ENCODE measurements at regions not wholly inside any gene's neighbourhood (a gene's known extent, or its start where the extent isn't known, plus 50 kb on each side); places are given as distances from the start of the nearest gene placed in this dataset.
"Not testable (repeated sequence)": the region's sequence is repeated elsewhere in the genome, so short reads cannot be mapped to it uniquely, and the experiment has no call there.

DNA sequence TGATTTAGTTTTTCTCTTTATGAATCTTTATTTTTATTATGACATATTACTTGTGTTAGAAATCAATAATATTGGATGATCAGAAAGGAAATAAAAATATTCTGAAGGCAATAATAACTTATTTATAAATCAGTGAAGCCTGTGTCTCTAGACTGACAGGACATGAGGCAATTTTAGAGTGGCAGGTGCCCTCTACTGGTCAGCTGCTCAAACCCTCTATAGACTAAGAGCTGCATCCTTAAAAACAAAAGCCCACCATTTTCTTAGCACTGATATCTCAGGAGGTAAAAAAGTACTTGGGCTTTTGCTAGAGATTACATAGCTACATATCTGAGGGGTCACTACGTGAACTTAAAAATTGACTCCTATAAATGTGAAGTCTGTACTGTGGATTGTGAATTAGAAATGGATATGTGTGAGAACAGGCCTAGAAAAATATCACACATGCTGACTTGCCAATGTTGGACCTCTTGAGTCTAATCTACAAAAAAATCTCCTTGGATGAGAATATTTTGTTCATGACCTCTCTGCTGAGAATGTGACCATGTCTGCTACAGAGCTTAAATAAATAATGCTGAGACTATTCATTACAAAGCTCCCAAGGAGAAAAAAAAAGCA is 597.9 kb upstream of the ADAMTS5 start:
- no peak for DNase-seq (ENCODE audit: low read depth in 2 of 2, low spot score in 1 of 2)

DNA sequence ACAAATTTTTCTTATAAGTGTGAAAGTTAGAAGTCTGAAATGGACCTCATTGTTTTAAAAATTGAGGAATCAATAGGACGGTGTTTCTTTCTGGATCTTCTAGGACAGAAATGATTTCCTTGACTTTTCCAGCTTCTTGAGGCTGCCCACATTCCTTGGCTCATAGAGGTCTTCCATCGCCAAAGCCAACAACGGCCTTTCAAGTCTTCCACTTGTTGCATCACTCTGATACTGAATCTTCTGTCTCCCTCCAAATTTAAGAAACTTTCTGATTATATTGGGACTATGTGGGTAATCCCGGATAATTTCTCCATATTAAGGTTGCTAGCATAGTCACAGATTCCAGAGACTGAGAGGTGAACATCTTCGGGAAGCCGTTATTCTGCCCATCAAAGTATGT is 595.4 kb upstream of the ADAMTS5 start:
- no peak for DNase-seq (ENCODE audit: low read depth in 2 of 2, low spot score in 1 of 2)

DNA sequence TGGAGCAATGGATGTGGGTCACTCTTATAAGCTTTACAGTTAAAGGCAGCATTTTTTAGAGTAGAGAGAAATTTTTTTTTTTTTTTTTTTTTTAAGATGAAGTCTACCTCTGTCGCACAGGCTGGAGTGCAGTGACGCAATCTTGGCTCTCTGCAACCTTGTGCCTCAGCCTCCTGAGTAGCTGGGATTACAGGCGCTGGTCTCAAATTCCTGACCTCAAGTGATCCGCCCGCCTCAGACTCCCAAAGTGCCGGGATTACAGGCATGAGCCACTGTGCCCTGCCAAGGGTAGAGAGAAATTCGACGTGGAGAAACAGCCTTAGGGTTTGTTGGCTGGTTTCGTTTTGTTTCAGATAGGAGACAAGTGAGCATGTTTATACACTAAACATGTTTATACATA is 594.2 kb upstream of the ADAMTS5 start:
- no peak for DNase-seq (ENCODE audit: low read depth in 2 of 2, low spot score in 1 of 2)

DNA sequence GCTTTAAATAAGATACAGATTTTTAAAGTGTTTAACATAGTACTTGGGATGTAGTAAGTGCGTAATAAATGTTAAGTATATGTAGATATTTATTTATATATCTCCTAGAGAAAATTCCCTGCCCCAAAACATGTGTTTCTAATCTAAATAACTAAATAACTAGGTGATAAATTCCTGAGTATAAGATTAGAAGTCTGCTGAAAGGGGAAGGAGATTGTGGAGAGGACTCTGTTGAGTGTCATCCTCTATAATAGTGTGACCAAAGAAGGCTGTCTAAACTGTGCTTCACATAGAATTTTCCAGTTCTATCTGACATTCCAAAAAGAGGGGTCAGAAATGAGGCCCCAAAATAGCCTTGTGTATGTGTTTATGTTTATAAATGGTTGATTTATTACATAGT is 590.5 kb upstream of the ADAMTS5 start:
- no peak for DNase-seq (ENCODE audit: low read depth in 2 of 2, low spot score in 1 of 2)

DNA sequence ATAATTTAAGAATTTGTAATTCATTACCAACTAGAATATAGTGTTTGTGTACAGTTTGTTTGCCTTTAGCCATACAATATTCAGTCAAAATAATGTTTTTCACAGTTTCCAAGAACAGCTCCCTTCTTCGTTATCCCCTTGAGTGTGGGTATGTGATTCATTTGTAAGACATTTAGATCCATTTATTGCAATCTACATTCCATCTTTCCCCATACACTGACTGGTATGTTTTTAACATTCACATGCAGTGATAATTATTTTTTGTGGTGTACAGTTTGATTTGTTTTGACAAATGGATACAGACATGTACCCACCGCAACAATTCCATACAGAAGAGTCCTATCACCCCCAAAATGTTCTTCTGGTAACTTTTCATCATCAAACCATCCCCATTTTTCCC is 589.1 kb upstream of the ADAMTS5 start:
- no peak for DNase-seq (ENCODE audit: low read depth in 2 of 2, low spot score in 1 of 2)

DNA sequence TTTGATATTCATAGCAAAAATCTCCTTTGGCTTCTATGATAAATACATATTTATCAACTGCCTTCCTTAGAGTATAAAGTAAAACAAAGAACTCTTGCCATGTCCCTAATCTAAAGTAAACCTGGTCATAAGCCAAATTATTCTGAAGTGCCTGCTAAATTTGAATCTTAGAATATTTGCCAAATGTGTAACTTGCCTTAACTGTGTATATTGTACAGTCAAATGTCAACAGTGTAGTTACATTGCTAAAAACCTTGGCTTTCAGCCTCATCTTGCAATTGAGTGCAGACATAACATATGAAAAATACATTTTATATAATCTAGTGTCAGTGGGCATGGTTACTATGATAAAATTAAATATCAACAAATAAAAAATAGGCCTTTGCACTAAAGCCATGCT is 583.4 kb upstream of the ADAMTS5 start:
- no peak for DNase-seq (ENCODE audit: low read depth in 2 of 2, low spot score in 1 of 2)

DNA sequence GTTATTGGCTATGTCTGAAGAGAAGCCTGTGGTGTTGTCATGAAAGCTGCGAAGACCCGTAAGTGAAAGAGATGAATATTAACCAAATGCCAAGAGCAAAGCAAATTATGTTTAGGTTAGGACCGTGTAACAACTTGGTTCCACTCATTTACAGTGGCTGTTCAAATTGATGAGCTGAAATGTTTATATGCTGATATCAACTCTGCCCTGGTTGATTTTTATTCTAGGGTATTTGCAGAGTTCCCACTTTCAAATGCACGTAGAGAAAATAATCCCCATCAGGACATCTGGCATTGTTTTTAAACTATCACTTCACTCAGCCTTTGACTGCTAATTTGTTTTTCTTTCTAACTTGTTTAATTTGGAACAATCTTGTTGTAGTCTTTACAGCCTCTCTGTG is 581.6 kb upstream of the ADAMTS5 start:
- no peak for DNase-seq (ENCODE audit: low read depth in 2 of 2, low spot score in 1 of 2)

DNA sequence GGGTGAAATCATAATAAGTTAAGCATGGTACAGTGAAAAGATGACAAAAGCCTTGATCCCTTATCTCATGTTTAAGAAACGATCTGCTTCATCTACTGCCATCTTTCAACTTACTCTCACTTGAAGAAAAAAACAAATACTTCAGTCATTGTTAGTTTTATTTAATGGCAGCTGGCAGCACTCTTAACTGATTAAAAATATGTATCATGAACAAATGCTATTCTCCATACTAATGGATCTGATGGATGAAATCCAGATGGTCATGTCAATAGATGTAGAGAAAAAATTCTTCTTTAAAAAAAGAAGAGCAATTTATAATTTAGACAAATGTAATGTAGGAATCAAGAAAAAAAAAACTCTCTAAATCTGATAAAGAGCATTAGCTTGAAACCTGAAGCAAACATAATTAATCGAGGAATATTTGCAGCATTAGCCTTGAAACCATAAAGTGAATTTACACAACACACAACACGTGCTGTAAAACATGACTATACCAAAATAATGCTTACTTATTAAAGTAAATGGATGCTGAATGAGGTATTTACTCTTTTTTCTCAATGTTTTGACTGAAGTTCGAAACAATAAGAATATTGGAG is 579.0 kb upstream of the ADAMTS5 start:
- no peak for DNase-seq (ENCODE audit: low read depth in 2 of 2, low spot score in 1 of 2)

DNA sequence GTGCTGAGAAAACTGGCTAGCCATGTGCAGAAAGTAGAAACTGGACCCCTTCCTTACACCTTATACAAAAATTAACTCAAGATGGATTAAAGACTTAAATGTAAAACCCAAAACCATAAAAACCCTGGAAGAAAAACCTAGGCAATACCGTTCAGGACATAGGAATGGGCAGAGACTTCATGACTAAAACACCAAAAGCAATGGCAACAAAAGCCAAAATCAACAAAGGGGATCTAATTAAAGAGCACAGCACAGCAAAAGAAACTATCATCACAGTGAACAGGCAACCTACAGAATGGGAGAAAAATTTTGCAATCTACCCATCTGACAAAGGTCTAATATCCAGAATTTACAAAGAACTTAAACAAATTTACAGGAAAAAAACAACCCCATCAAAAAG is 575.2 kb upstream of the ADAMTS5 start:
- not testable (repeated sequence) for DNase-seq (ENCODE audit: low read depth in 2 of 2, low spot score in 1 of 2)

DNA sequence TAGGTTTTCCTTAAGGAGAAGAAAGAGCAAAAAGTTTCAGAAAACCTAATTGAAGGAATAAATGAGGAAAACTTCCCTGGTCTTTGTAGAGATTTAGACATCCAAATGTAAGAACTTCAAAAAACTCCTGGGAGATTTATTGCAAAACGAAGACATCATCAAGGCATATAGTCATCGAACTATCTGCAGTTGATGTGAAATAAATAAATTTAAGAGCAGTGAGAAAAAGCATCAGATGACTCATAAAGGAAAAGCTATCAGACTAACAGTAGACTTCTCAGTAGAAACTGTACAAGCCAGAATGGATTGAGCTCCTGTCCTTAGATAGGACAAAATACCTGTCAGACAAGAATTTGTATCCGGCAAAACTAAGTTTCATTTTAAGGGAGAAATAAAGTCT is 569.4 kb upstream of the ADAMTS5 start:
- no peak for DNase-seq (ENCODE audit: low read depth in 2 of 2, low spot score in 1 of 2)

DNA sequence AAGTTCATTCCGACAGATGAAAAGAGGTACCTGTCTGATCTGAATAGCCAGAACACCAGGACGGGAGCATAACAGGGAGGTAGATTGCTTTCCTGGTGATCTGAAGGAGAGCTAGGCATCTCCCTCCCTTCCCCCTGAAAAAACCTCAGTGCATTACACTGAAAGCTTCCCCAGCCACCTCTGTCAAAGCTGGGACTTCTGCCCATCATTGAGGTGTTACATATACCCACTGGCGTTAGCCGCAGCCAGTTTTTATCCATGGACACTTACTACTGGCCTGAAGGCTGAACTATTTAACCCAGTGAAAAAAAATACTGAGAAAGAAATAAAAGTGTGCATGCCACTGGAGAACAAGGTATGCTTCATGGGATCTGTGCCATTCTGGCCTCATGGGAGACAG is 568.3 kb upstream of the ADAMTS5 start:
- no peak for DNase-seq (ENCODE audit: low read depth in 2 of 2, low spot score in 1 of 2)

DNA sequence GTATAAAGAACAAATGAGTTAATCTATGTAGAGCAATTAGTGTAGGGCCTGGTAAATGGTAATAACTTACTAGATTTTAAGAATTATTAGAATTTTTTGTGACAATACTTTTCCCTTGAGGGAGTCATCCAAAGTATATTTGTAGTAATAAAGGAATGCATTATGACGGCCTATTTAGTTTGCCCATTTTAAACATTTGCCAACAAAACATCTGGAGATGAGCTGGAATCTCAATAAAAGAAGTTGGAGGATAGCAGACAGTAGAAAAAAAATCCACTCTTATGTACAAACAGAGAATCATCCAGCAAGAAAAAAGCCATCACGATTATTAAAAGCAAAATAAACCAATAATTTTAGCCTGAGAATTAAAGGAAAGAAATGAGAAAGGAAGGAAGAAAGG is 567.3 kb upstream of the ADAMTS5 start:
- DNase-seq (ENCODE audit: low read depth in 2 of 2, low spot score in 1 of 2) = no peak

DNA sequence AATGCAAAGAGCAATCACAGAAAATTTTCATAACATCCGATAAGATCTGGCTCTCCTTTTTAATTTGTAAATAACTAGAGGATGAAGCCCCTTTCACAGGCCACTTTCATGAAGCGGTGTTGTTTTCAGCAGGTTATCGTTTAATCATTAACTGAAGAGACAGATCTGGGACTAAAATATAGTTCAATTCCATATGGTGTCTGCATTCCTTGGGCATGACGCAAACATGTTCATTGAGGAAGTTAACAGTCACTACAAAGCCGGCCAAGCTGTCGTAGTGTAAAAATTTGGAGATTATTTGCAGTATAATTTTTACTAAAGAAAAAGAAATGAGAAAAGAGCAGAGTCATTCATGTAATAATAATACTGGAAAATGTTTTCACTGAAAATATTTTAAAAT is 565.2 kb upstream of the ADAMTS5 start:
- no peak for DNase-seq (ENCODE audit: low read depth in 2 of 2, low spot score in 1 of 2)

DNA sequence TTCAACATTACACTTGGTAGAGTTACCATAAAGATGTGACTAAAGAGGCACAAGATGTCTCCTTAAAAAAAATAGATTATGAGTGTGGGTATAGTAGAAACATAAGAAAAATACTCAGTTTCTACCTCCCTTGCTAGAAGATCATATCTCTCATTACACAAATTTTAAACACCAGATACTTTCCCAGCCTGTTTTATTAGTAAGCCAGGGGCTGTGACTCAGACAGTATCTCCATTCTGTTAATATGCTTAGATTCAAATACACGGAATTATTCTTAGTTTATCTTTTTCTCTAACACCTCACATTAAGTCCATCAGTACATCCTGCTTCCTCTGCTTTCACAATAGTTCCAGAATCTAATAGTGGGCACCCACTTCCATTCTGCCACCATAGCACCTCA is 561.8 kb upstream of the ADAMTS5 start:
- no peak for DNase-seq (ENCODE audit: low read depth in 2 of 2, low spot score in 1 of 2)

DNA sequence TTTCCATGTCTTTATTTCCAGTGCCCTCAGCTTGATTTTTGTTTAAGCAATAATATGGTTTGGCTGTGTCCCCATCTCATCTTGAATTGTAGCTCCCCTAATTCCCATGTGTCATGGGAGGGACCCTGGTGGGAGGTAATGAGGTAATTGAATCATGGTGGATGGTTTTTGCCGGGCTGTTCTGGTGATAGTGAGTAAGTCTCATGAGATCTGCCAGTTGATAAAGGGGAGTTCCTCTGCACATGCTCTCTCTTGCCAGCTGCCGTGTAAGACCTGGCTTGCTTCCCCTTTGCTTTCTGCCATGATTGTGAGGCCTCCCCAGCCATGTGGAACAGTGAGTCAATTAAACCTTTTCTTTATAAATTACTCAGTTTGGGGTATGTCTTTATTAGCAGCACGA is 559.6 kb upstream of the ADAMTS5 start:
- no peak for DNase-seq (ENCODE audit: low read depth in 2 of 2, low spot score in 1 of 2)

DNA sequence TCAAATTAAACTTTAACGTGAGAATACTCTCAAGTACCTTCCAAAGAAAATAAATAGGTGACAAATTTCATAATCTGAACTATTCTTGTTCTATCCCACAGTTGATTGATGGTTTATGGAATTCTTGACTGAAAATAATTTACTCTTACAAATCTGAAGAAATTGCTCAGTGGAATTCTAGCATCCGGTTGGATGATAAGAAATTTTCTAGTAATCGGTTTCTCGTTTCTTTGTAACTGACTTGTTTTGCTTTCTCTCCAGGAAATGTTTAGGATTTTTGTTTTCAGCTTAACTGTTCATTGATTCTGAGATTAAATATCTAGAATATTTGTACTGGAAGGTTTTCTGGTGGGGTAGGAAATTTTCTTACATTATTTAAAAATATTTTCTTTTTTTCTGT is 558.9 kb upstream of the ADAMTS5 start:
- DNase-seq (ENCODE audit: low read depth in 2 of 2, low spot score in 1 of 2) = no peak

DNA sequence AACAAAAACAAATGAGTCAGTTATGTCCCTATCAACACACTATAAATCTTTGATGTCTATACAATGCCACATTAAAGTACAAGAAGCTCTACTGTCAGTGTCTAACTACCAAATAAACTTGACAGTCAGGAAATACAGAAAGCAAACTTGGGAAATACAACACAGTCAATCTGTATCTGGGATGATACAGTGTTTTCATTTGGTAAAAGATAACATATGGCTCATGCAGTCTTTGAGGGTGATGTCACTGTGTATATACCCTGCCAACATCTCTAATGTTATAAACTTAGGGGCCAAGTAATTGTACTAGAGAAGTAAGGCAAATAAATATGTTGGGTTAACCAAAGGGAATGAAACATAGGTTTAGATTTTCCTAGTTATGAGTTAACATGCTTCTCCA is 552.5 kb upstream of the ADAMTS5 start:
- no peak for DNase-seq (ENCODE audit: low read depth in 2 of 2, low spot score in 1 of 2)

DNA sequence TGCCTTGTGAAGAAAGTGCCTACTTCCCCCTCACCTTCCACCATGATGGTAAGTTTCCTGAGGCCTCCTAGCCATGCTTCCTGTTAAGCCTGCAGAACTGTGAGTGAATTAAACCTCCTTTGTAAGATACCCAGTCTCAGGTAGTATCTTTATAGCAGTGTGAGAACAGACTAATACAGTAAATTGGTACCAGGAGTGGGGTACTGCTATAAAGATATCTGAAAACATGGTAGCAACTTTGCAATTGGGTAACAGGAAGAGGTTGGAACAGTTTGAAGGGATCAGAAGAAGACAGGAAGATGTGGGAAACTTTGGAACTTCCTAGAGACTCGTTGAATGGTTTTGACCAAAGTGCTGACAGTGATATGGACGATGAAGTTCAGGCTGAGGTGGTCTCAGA is 550.3 kb upstream of the ADAMTS5 start:
- not testable (repeated sequence) for DNase-seq (ENCODE audit: low read depth in 2 of 2, low spot score in 1 of 2)

DNA sequence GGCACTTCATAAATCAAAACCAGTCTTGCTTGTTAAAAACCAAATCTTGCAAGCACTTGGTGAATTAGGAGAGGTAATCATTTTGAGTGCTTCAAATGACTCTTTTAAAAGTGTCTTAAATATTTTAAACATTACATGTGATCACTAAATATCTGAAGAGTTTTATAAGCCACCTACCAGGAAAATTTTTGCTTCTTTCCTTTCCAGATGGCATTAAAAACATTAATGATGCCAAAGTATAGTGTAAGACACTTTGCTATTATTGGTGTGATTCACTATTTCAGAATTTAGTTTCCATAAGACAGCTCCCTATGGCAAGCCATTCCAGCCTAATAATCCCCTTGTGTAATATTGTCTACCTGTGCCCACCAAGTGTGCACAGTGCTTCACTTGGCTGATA is 548.8 kb upstream of the ADAMTS5 start:
- no peak for DNase-seq (ENCODE audit: low read depth in 2 of 2, low spot score in 1 of 2)

DNA sequence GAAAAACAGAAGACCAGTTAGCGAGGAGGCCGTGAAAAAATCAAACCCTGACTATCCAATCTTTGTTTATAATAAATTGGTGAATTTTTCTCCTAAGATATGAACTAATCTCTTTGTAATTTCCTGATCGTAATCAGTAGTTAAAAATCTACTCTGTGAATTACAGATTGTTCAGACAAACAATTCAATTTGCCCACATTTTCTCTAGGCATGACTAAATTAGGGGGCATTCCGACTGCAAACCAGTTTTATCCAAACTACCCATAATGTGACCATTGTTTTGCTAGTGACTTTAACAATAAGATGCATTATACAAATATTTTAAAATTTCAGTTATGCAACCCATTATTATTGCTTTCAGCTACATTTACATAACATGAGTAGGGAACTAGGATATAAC is 546.9 kb upstream of the ADAMTS5 start:
- no peak for DNase-seq (ENCODE audit: low read depth in 2 of 2, low spot score in 1 of 2)

DNA sequence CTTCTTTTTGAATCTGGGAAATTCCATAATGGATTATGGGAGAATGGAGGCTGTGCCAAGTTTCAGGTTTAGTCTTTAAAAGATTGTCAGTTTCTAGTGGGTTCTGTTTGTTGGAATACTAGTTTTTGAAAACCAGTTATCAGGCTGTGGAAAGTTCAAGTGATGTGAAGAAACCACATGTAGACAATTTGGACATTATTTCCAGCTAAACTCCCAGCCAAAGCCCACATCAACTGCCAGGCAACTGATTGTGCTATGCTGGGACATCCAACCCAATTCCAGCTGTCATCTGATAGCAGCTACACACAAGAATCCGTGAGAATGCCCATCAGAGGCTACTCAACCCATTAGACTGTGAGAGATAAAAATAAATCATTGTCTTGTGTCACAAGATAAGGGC is 546.1 kb upstream of the ADAMTS5 start:
- DNase-seq (ENCODE audit: low read depth in 2 of 2, low spot score in 1 of 2) = no peak

DNA sequence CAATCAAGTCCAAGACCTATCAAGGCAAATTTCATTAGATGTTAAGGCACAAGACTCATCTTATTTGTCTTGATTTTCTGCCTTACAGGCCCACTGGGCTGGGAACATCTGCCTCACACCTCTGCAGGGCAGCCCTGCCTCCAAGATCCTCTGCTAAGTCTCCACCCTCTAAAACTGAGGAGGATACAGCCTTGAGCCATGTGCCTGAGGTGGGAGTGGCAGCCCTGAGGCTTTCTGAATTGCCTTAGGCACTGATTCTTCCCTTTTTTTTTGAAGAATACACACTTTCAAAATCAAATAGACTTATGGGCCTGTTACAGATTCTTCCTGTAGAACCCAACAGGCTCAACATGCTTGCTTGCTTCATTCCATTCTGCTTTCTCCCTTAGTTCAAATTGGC is 544.3 kb upstream of the ADAMTS5 start:
- DNase-seq (ENCODE audit: low read depth in 2 of 2, low spot score in 1 of 2) = no peak

DNA sequence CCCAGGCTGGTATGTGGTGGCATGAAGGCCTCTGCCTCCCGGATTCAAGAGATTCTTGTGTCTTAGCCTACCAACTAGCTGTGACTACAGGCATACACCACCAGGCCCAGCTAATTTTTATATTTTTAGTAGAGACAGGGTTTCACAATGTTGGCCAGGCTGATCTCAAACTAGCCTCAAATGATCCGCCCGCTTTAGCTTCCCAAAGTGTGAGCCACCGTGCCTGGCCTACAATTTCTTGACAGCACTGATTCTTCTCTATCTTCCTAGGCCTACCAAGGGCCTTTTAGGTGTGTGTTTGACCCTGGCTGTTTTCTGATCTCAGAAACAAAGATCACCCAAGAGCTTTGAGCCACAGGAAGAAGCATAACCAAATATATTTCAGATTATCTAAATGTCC is 540.8 kb upstream of the ADAMTS5 start:
- no peak for DNase-seq (ENCODE audit: low read depth in 2 of 2, low spot score in 1 of 2)

DNA sequence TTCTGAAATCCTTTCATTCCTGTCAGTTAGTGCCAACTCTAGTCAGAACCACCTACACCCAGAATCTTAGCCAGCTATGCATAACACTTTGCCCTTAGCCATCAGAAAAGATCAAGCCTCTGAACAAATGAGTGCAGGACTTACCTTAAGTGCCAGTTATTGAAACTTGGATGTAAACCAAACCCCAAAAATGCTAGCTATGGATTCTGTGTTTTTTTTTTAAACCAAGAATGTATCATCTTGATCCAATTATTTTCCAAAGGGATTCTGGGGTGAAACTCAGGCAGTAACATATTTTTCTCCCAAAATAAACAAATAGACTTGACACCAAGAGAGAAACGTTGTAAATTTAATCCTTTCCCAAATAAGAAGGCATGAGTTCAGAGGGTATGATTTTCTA is 538.6 kb upstream of the ADAMTS5 start:
- no peak for DNase-seq (ENCODE audit: low read depth in 2 of 2, low spot score in 1 of 2)
